SK-N-SH treated with all-trans-retinoic acid at 6 μM for 48 hours (cell line): ENCODE measurements at regions not wholly inside any gene's neighbourhood (a gene's known extent, or its start where the extent isn't known, plus 50 kb on each side); places are given as distances from the start of the nearest gene placed in this dataset.

ENCODE experiments used
- ATAC-seq: fragments of 200-7000 bp; cut with Tn5 transposase; 3 replicates; pipeline ENCODE4 v1.9.1; 2020; ENCODE audit warnings: mild to moderate bottlenecking, moderate library complexity
- ARNTL ChIP-seq: fragments of 450-650 bp; formaldehyde crosslinking; IDR thresholded peaks from 2 replicates; pipeline ENCODE4 v1.5.0; 2020; ENCODE audit warnings: low read depth, mild to moderate bottlenecking, moderate library complexity, borderline replicate concordance
- BACH2 ChIP-seq: fragments of 250-450 bp; sonication (Bioruptor Pico); IDR thresholded peaks from 2 replicates; pipeline ENCODE4 v1.9.0; 2021; ENCODE audit warnings: mild to moderate bottlenecking, borderline replicate concordance
- CSDC2 ChIP-seq: fragments of 250-450 bp; sonication (Bioruptor Pico); IDR thresholded peaks from 2 replicates; pipeline ENCODE4 v1.5.0; 2020; ENCODE audit warnings: mild to moderate bottlenecking, moderate library complexity
- CSRNP3 ChIP-seq: fragments of 250-450 bp; sonication (Bioruptor Pico); IDR thresholded peaks from 2 replicates; pipeline ENCODE4 v1.5.1; 2021; ENCODE audit warnings: mild to moderate bottlenecking, moderate library complexity
- ISL1 ChIP-seq: fragments of 250-450 bp; sonication (Bioruptor Pico); IDR thresholded peaks from 2 replicates; pipeline ENCODE4 v2.1.2; 2022; ENCODE audit warnings: mild to moderate bottlenecking, moderate library complexity
- PPARA ChIP-seq: fragments of 250-450 bp; sonication (Bioruptor Pico); IDR thresholded peaks from 2 replicates; pipeline ENCODE4 v1.5.0; 2020; ENCODE audit warnings: mild to moderate bottlenecking, borderline replicate concordance
- RARB ChIP-seq: fragments of 250-450 bp; sonication (Bioruptor Pico); IDR thresholded peaks from 2 replicates; pipeline ENCODE4 v1.8.0; 2021; ENCODE audit warnings: mild to moderate bottlenecking, moderate library complexity
- SNAI2 ChIP-seq: fragments of 250-450 bp; sonication (Bioruptor Pico); IDR thresholded peaks from 2 replicates; pipeline ENCODE4 v1.5.0; 2020; ENCODE audit warnings: mild to moderate bottlenecking, moderate library complexity
- TCF4 ChIP-seq: fragments of 250-450 bp; sonication (Bioruptor Pico); IDR thresholded peaks from 2 replicates; pipeline ENCODE4 v1.8.0; 2021; ENCODE audit warnings: mild to moderate bottlenecking, moderate library complexity, borderline replicate concordance
- ZC3H10 ChIP-seq: fragments of 250-450 bp; sonication (Bioruptor Pico); IDR thresholded peaks from 2 replicates; pipeline ENCODE4 v1.5.1; 2021; ENCODE audit warnings: mild to moderate bottlenecking, moderate library complexity
- ZFP3 ChIP-seq: fragments of 250-450 bp; sonication (Bioruptor Pico); IDR thresholded peaks from 2 replicates; pipeline ENCODE4 v1.5.0; 2020; ENCODE audit warnings: mild to moderate bottlenecking, moderate library complexity
- ZFP30 ChIP-seq: fragments of 450-650 bp; formaldehyde crosslinking; IDR thresholded peaks from 2 replicates; pipeline ENCODE4 v1.5.0; 2022; ENCODE audit warnings: mild to moderate bottlenecking, moderate library complexity
- ZNF565 ChIP-seq: fragments of 450-650 bp; formaldehyde crosslinking; conservative IDR thresholded peaks from 2 replicates; pipeline ENCODE4 v1.5.0; 2020; ENCODE audit warnings: low read depth, mild to moderate bottlenecking, moderate library complexity
- ZNF70 ChIP-seq: fragments of 450-650 bp; formaldehyde crosslinking; IDR thresholded peaks from 2 replicates; pipeline ENCODE4 v1.5.0; 2020; ENCODE audit warnings: mild to moderate bottlenecking, moderate library complexity
- ZNF8 ChIP-seq: fragments of 450-650 bp; formaldehyde crosslinking; IDR thresholded peaks from 2 replicates; pipeline ENCODE4 v1.5.0; 2020; ENCODE audit warnings: mild to moderate bottlenecking, moderate library complexity
- TF ChIP-seq, protein P1 (sequence below): fragments of 250-450 bp; sonication (Bioruptor Pico); IDR thresholded peaks from 2 replicates; pipeline ENCODE4 v1.8.0; 2021; ENCODE audit warnings: low read depth, mild to moderate bottlenecking, moderate library complexity, borderline replicate concordance
- TF ChIP-seq, protein P2 (sequence below): fragments of 250-450 bp; sonication (Bioruptor Pico); IDR thresholded peaks from 2 replicates; pipeline ENCODE4 v1.5.0; 2020; ENCODE audit warnings: mild to moderate bottlenecking, moderate library complexity
- TF ChIP-seq, protein P3 (sequence below): fragments of 250-450 bp; sonication (Bioruptor Pico); IDR thresholded peaks from 2 replicates; pipeline ENCODE4 v1.5.1; 2020; ENCODE audit warnings: low read depth, mild to moderate bottlenecking, moderate library complexity
- TF ChIP-seq, protein P4 (sequence below): fragments of 250-450 bp; sonication (Bioruptor Pico); IDR thresholded peaks from 2 replicates; pipeline ENCODE4 v1.8.0; 2020; ENCODE audit warnings: mild to moderate bottlenecking, moderate library complexity, borderline replicate concordance

DNA sequence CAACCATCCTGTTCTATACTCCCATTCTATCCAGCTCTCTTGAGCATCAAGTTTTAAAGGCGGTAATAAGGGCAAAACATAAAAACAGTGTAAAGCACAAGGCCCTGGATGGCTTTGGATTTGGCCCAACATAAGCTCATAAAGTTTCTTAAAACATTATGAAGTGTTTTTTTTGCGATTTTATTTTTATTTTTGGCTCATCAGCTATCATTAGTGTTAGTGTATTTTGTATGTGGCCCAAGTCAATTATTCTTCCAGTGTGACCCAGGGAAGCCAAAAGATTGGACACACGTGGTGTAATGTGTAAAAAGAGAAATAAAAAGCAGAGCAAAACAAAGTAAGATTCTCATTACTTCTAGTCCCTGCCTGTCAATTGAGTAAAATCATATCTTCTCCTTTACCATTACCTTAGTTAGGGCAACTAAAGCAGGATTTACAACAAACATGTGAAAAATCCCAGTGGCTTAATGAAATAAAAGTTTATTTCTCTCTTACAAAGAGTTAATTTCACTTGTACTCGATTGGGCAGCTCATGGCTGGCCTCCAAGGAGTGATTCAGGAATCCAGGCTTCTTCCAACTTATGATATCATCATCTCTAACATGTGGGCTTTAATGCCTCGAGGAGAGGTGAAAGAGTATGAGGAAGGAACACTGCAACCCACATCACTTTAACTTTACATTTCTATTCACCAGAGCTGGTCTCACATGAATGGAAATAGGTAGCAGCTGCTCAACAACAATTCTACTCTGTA, 725.2 kb upstream of the SLITRK1 start:
- peak; percentile 68 for ATAC-seq
- TF ChIP-seq CSRNP3 (CRISPR knock-in tag), result no peak
- TF ChIP-seq ZC3H10 (CRISPR knock-in tag), result no peak
- TF ChIP-seq ZFP3 (CRISPR knock-in tag), result no peak
- TF ChIP-seq ZNF70 (CRISPR knock-in tag), result no peak

GRCh38 chr13:84606616-84607015, 724.3 kb upstream of the SLITRK1 start:
- no peak for ATAC-seq

More at GRCh38 chr13:84606616-84607015, 724.3 kb upstream of the SLITRK1 start:
- TF ChIP-seq ZFP3 (CRISPR knock-in tag), result no peak
- no peak for TF ChIP-seq ARNTL (CRISPR knock-in tag)
- TF ChIP-seq ZC3H10 (CRISPR knock-in tag), result no peak
- TF ChIP-seq, protein P1, sequence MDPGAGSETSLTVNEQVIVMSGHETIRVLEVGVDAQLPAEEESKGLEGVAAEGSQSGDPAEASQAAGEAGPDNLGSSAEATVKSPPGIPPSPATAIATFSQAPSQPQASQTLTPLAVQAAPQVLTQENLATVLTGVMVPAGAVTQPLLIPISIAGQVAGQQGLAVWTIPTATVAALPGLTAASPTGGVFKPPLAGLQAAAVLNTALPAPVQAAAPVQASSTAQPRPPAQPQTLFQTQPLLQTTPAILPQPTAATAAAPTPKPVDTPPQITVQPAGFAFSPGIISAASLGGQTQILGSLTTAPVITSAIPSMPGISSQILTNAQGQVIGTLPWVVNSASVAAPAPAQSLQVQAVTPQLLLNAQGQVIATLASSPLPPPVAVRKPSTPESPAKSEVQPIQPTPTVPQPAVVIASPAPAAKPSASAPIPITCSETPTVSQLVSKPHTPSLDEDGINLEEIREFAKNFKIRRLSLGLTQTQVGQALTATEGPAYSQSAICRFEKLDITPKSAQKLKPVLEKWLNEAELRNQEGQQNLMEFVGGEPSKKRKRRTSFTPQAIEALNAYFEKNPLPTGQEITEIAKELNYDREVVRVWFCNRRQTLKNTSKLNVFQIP (CRISPR knock-in tag), result no peak
- no peak for TF ChIP-seq CSDC2 (CRISPR knock-in tag)
- TF ChIP-seq, protein P2, sequence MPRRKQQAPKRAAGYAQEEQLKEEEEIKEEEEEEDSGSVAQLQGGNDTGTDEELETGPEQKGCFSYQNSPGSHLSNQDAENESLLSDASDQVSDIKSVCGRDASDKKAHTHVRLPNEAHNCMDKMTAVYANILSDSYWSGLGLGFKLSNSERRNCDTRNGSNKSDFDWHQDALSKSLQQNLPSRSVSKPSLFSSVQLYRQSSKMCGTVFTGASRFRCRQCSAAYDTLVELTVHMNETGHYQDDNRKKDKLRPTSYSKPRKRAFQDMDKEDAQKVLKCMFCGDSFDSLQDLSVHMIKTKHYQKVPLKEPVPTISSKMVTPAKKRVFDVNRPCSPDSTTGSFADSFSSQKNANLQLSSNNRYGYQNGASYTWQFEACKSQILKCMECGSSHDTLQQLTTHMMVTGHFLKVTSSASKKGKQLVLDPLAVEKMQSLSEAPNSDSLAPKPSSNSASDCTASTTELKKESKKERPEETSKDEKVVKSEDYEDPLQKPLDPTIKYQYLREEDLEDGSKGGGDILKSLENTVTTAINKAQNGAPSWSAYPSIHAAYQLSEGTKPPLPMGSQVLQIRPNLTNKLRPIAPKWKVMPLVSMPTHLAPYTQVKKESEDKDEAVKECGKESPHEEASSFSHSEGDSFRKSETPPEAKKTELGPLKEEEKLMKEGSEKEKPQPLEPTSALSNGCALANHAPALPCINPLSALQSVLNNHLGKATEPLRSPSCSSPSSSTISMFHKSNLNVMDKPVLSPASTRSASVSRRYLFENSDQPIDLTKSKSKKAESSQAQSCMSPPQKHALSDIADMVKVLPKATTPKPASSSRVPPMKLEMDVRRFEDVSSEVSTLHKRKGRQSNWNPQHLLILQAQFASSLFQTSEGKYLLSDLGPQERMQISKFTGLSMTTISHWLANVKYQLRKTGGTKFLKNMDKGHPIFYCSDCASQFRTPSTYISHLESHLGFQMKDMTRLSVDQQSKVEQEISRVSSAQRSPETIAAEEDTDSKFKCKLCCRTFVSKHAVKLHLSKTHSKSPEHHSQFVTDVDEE (CRISPR knock-in tag), result no peak
- TF ChIP-seq CSRNP3 (CRISPR knock-in tag), result no peak
- no peak for TF ChIP-seq ZNF565 (CRISPR knock-in tag)
- TF ChIP-seq BACH2 (CRISPR knock-in tag), result no peak
- TF ChIP-seq SNAI2 (CRISPR knock-in tag), result no peak
- no peak for TF ChIP-seq PPARA (CRISPR knock-in tag)
- TF ChIP-seq, protein P3, sequence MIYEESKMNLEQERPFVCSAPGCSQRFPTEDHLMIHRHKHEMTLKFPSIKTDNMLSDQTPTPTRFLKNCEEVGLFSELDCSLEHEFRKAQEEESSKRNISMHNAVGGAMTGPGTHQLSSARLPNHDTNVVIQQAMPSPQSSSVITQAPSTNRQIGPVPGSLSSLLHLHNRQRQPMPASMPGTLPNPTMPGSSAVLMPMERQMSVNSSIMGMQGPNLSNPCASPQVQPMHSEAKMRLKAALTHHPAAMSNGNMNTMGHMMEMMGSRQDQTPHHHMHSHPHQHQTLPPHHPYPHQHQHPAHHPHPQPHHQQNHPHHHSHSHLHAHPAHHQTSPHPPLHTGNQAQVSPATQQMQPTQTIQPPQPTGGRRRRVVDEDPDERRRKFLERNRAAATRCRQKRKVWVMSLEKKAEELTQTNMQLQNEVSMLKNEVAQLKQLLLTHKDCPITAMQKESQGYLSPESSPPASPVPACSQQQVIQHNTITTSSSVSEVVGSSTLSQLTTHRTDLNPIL (CRISPR knock-in tag), result no peak
- TF ChIP-seq TCF4 (CRISPR knock-in tag), result no peak
- TF ChIP-seq ZFP30 (CRISPR knock-in tag), result no peak
- no peak for TF ChIP-seq RARB (CRISPR knock-in tag)
- no peak for TF ChIP-seq ISL1 (CRISPR knock-in tag)
- TF ChIP-seq, protein P4, sequence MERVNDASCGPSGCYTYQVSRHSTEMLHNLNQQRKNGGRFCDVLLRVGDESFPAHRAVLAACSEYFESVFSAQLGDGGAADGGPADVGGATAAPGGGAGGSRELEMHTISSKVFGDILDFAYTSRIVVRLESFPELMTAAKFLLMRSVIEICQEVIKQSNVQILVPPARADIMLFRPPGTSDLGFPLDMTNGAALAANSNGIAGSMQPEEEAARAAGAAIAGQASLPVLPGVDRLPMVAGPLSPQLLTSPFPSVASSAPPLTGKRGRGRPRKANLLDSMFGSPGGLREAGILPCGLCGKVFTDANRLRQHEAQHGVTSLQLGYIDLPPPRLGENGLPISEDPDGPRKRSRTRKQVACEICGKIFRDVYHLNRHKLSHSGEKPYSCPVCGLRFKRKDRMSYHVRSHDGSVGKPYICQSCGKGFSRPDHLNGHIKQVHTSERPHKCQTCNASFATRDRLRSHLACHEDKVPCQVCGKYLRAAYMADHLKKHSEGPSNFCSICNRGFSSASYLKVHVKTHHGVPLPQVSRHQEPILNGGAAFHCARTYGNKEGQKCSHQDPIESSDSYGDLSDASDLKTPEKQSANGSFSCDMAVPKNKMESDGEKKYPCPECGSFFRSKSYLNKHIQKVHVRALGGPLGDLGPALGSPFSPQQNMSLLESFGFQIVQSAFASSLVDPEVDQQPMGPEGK (CRISPR knock-in tag), result no peak
- no peak for TF ChIP-seq ZNF8 (CRISPR knock-in tag)
